ENCODE measurements at regions not wholly inside any gene's neighbourhood (a gene's known extent, or its start where the extent isn't known, plus 50 kb on each side); places are given as distances from the start of the nearest gene placed in this dataset.

DNA sequence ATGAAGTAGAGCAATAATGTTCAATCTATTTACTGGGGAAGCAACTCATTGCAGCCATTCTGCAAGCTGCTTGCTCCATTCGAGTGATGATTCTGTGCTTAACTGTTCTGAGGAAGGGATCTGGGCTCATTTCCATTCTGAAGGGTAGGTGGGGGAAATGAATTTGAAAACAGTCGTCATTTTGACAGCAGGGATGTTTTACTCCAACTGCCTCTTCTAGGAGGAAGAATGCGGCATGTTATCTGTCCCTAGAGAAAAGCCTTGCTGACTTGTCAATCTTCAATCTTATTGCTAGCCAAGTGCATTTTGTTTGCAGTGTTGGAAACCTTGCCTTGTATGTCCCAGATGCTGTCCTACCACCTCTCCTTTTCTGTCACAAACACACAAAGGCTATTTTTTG lies 105.9 kb downstream of the PRDM13 start:
- TF ChIP-seq, protein P1, sequence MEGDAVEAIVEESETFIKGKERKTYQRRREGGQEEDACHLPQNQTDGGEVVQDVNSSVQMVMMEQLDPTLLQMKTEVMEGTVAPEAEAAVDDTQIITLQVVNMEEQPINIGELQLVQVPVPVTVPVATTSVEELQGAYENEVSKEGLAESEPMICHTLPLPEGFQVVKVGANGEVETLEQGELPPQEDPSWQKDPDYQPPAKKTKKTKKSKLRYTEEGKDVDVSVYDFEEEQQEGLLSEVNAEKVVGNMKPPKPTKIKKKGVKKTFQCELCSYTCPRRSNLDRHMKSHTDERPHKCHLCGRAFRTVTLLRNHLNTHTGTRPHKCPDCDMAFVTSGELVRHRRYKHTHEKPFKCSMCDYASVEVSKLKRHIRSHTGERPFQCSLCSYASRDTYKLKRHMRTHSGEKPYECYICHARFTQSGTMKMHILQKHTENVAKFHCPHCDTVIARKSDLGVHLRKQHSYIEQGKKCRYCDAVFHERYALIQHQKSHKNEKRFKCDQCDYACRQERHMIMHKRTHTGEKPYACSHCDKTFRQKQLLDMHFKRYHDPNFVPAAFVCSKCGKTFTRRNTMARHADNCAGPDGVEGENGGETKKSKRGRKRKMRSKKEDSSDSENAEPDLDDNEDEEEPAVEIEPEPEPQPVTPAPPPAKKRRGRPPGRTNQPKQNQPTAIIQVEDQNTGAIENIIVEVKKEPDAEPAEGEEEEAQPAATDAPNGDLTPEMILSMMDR (IDR thresholded peaks at IDR 0.05; ENCODE audit: insufficient read depth, low read length, poor library complexity, severe bottlenecking): no peak
- TF ChIP-seq EZH2phosphoT487 (conservative IDR thresholded peaks at IDR 0.05; ENCODE audit: low read length): no peak

All from SU-DHL-6 (cell line).